Suprapubic skin (tissue), 4 donors: ENCODE measurements at regions not wholly inside any gene's neighbourhood (a gene's known extent, or its start where the extent isn't known, plus 50 kb on each side); places are given as distances from the start of the nearest gene placed in this dataset.

Experiments
- DNase-seq, 2 donors: peaks; one replicate each; pipeline ENCODE4 v3.0.0-alpha.2; 2019; ENCODE audit warnings: low spot score in 2 of 2
- H3K27ac ChIP-seq: fragments of 200-600 bp; sonication (generic); one replicate; pipeline ENCODE4 v1.5.1; 2019
- H3K27me3 ChIP-seq: fragments of 200-600 bp; sonication (generic); one replicate; pipeline ENCODE4 v1.5.1; 2019
- H3K36me3 ChIP-seq: fragments of 200-600 bp; sonication (generic); one replicate; pipeline ENCODE4 v1.5.1; 2019
- H3K4me1 ChIP-seq: fragments of 200-600 bp; sonication (generic); one replicate; pipeline ENCODE4 v1.5.1; 2019
- H3K4me3 ChIP-seq: fragments of 200-600 bp; sonication (generic); one replicate; pipeline ENCODE4 v1.5.1; 2019; ENCODE audit warnings: mild to moderate bottlenecking
- H3K9me3 ChIP-seq: fragments of 200-600 bp; sonication (generic); one replicate; pipeline ENCODE4 v1.5.1; 2019
- EP300 ChIP-seq: sonication (generic); formaldehyde crosslinking; IDR thresholded peaks from one replicate; pipeline ENCODE4 v1.6.1; 2017; ENCODE audit warnings: antibody characterized with exemption
- POLR2A ChIP-seq, 2 donors: fragments of 450-650 bp; IDR thresholded peaks; one replicate each; pipeline ENCODE4 v1.6.1; 2017; ENCODE audit warnings: antibody characterized with exemption in 2 of 2, mild to moderate bottlenecking in 2 of 2, moderate library complexity in 2 of 2
- POLR2AphosphoS5 ChIP-seq, 3 donors: sonication (generic); formaldehyde crosslinking; IDR thresholded peaks; one replicate each; pipeline ENCODE4 v1.6.1; 2017; ENCODE audit warnings: antibody characterized with exemption in 3 of 3
- WGBS: methylation state at CpG from one replicate; pipeline ENCODE4 v1.1.5; 2018; 5-methylcytosine and 5-hydroxymethylcytosine counted together
- TF ChIP-seq, protein P1 (sequence below), 2 donors: fragments of 200-600 bp in 1 of 2; fragments of 450-650 bp in 1 of 2; sonication (generic) in 1 of 2; IDR thresholded peaks; one replicate each; pipeline ENCODE4 v1.5.1; 2016 to 2019; ENCODE audit warnings: antibody characterized with exemption in 2 of 2, mild to moderate bottlenecking in 1 of 2, moderate library complexity in 1 of 2

DNA sequence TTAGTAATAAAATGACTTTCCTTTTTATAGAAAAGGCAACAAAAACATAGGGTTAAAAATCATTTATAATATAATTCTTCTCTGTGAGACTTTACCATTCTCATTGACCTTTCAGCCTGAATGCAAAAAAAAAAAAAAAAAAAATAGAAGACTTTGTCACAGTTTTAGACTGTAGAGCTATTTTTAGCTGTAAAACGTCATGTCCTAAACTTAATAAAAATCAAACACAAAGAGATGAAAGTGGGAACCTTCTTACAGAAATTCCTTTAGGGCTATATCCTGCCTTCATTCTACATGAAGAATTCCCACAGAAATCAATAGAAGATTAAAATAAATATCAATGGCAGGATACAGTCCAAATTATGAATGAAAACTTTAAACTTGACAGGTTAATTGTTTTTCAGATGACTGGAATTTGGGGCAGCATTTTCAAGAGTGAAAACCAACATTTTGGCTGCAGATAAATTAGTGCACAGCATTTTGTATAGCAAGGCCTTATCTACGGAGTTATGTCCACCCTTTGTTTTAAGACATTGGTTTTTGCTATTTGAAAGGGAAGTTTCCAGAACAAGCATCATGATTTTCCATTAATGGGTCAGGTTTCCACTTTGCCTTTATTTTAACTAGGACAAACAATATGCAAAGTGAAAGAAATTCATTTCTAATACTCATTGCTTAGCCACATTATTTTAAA, 219.5 kb downstream of the SPCS3 start:
- Histone ChIP-seq H3K4me3 (no peak overlapping the region), H3K27me3 (no peaks in the 10 kb centered on the region), H3K27ac (no peak overlapping the region), H3K4me1 (no peaks in the 10 kb centered on the region), H3K9me3 (no peaks in the 10 kb centered on the region), H3K36me3 (no peaks in the 10 kb centered on the region)
- WGBS: 46% methylated on average over 2 of the region's 2 CpGs
- DNase-seq: no peak
- TF ChIP-seq POLR2A (IDR thresholded peaks at IDR 0.05) (no peak), POLR2AphosphoS5 (IDR thresholded peaks at IDR 0.05) (no peak), EP300 (no peak)
- TF ChIP-seq, protein P1, sequence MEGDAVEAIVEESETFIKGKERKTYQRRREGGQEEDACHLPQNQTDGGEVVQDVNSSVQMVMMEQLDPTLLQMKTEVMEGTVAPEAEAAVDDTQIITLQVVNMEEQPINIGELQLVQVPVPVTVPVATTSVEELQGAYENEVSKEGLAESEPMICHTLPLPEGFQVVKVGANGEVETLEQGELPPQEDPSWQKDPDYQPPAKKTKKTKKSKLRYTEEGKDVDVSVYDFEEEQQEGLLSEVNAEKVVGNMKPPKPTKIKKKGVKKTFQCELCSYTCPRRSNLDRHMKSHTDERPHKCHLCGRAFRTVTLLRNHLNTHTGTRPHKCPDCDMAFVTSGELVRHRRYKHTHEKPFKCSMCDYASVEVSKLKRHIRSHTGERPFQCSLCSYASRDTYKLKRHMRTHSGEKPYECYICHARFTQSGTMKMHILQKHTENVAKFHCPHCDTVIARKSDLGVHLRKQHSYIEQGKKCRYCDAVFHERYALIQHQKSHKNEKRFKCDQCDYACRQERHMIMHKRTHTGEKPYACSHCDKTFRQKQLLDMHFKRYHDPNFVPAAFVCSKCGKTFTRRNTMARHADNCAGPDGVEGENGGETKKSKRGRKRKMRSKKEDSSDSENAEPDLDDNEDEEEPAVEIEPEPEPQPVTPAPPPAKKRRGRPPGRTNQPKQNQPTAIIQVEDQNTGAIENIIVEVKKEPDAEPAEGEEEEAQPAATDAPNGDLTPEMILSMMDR (IDR thresholded peaks at IDR 0.05): no peak

DNA sequence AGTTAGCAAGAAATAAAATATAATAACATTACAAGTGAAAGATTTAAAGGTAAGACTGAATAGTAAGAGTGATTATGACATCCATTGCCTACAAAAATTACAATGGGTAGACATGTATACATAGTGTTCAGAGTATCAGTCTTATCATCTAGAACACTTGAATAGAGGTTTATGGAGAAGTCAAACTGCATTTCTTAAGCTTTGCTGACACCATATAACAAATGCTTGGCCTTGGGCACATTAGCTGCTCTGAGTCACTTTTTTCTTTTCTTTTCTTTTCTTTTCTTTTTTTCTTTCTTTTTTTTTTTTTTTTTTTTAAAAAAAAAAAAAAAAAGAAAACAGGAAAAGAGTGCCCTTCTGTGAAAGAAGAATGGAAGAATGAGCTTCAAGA, 220.0 kb downstream of the SPCS3 start:
- Histone ChIP-seq H3K27me3 (no peaks in the 10 kb centered on the region), H3K27ac (no peak overlapping the region), H3K36me3 (no peaks in the 10 kb centered on the region), H3K9me3 (no peaks in the 10 kb centered on the region), H3K4me3 (no peak overlapping the region), H3K4me1 (no peaks in the 10 kb centered on the region)
- no peak for TF ChIP-seq POLR2AphosphoS5 (IDR thresholded peaks at IDR 0.05)
- TF ChIP-seq POLR2A (IDR thresholded peaks at IDR 0.05): no peak
- DNase-seq: no peak

DNA sequence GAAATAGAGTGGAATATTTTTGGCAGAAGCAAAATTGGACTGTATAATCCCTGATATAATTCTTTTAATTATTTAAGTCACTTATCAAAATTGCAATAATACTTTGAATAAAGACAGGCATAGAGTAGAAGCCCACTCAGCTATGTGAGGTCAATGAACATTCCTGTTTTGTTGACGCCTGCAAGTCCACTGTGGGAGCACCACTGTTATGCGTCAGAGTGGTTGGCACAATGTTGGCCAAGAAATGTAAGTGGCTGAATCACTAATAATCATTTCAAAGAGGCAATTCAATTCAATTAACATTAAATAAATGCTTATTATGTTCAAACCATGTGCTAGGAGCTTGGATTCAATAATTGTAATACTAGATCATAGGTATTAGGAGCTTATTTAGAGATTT, 221.0 kb downstream of the SPCS3 start:
- H3K4me3 ChIP-seq: no peak overlapping the region
- DNase-seq: no peak
- no peaks in the 10 kb centered on the region for H3K27me3 ChIP-seq
- no peaks in the 10 kb centered on the region for H3K4me1 ChIP-seq
- no peaks in the 10 kb centered on the region for H3K36me3 ChIP-seq
- no peak overlapping the region for H3K27ac ChIP-seq
- WGBS: 94% methylated on average over 2 of the region's 2 CpGs
- TF ChIP-seq, protein P1 (IDR thresholded peaks at IDR 0.05): no peak
- TF ChIP-seq POLR2A (IDR thresholded peaks at IDR 0.05): no peak
- TF ChIP-seq POLR2AphosphoS5 (IDR thresholded peaks at IDR 0.05): no peak
- no peak for TF ChIP-seq EP300
- H3K9me3 ChIP-seq: no peaks in the 10 kb centered on the region

DNA sequence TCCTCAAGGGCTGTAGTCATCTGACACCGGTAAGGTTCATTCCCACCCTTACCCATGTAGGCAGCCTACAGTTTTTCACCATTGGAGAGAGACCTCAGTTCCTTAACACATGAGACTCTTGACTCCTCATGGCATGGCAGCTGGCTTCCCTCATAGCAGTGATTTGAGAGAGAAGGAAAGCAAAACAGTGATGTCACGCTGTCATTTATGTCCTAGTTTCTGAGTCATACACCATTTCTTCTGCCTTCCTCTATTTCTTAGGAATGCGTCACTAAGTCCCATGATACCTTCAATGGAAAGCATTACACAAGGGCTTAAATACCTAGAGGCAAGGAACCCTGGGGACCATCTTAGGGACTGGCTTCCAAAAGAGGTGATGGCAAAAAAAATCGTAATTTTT, 226.1 kb downstream of the SPCS3 start:
- Histone ChIP-seq H3K4me1 (no peaks in the 10 kb centered on the region), H3K36me3 (no peaks in the 10 kb centered on the region), H3K27ac (no peak overlapping the region), H3K27me3 (no peaks in the 10 kb centered on the region), H3K4me3 (no peak overlapping the region), H3K9me3 (no peaks in the 10 kb centered on the region)
- TF ChIP-seq EP300 (no peak), POLR2AphosphoS5 (IDR thresholded peaks at IDR 0.05) (no peak), POLR2A (IDR thresholded peaks at IDR 0.05) (no peak)
- TF ChIP-seq, protein P1 (IDR thresholded peaks at IDR 0.05): no peak
- WGBS: 91% methylated on average over 3 of the region's 4 CpGs
- DNase-seq: no peak

DNA sequence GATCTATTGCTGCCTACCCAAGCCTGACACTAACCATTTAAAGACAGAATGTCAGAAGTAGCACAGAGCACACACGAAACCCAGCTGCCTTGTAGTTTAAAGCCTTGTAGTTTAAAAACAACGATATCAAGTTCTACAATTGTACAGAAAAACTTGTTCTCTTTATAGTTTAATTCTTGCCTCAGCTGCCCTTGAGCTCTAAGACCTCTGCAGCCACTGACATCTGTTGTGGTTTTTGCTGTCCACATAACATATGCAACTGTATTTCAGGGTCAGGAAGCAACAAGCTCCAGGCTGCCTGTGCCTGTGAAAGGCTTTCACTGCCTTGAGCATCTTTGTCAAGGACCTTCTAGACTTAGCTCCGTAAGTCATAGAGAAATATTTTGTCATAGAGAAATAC, 227.2 kb downstream of the SPCS3 start:
- TF ChIP-seq POLR2AphosphoS5 (IDR thresholded peaks at IDR 0.05) (no peak), POLR2A (IDR thresholded peaks at IDR 0.05) (no peak), EP300 (no peak)
- TF ChIP-seq, protein P1 (IDR thresholded peaks at IDR 0.05): no peak
- Histone ChIP-seq H3K27me3 (no peaks in the 10 kb centered on the region), H3K36me3 (no peaks in the 10 kb centered on the region), H3K27ac (no peak overlapping the region), H3K9me3 (peaks cover 3% of the 10 kb centered on the region), H3K4me1 (no peaks in the 10 kb centered on the region), H3K4me3 (no peak overlapping the region)
- no peak for DNase-seq
- 78% methylated on average over 3 of the region's 3 CpGs for WGBS

DNA sequence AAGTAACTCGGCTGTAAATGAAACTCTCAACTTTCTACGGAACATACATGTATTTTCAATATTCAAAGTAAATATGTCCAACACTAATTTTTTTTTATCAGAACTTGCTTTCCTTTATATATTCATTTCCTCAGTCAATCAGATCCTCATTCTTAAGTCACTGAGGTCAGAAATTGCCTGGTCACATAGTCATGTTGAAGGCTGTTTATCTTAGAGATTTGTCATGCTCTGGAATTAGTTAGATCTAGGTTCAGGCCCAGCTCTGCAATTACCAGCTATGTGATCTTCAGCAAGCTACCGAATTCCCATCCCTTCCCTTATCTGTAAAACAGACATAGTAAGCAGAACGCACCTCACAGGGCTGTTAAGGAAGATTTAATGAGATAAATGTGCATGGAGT, 228.8 kb downstream of the SPCS3 start:
- no peak for DNase-seq
- Histone ChIP-seq H3K27me3 (no peaks in the 10 kb centered on the region), H3K9me3 (peaks cover 5% of the 10 kb centered on the region), H3K27ac (no peak overlapping the region), H3K36me3 (no peaks in the 10 kb centered on the region), H3K4me1 (no peaks in the 10 kb centered on the region), H3K4me3 (no peak overlapping the region)
- WGBS: 73% methylated on average over 4 of the region's 4 CpGs
- no peak for TF ChIP-seq POLR2AphosphoS5 (IDR thresholded peaks at IDR 0.05)
- no peak for TF ChIP-seq POLR2A (IDR thresholded peaks at IDR 0.05)
- no peak for TF ChIP-seq EP300
- TF ChIP-seq, protein P1 (IDR thresholded peaks at IDR 0.05): no peak
